ENCODE measurements at regions not wholly inside any gene's neighbourhood (a gene's known extent, or its start where the extent isn't known, plus 50 kb on each side); places are given as distances from the start of the nearest gene placed in this dataset.

DNA sequence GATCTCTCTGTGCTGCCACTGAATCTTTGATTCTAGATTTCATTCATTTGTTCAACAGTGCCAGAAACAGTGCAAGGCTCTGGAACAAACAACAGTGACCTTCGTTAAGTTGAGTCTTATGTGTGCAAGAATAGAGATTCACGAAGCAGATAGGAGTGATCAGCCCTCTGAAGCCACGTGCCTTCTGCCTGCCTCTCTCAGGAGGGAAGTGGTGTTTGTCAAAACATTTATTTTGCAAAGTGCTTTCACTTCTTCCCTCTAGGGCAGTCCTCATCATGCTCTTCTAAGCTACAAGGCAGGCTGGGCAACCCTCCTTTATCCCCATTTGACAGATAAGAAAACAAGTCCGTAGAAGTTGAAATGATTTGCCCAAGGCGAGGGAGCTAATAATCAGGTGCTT lies 204.3 kb downstream of the TFAP2C start:
- TF ChIP-seq POLR2A (IDR thresholded peaks at IDR 0.05) = no peak
- TF ChIP-seq, protein P1, sequence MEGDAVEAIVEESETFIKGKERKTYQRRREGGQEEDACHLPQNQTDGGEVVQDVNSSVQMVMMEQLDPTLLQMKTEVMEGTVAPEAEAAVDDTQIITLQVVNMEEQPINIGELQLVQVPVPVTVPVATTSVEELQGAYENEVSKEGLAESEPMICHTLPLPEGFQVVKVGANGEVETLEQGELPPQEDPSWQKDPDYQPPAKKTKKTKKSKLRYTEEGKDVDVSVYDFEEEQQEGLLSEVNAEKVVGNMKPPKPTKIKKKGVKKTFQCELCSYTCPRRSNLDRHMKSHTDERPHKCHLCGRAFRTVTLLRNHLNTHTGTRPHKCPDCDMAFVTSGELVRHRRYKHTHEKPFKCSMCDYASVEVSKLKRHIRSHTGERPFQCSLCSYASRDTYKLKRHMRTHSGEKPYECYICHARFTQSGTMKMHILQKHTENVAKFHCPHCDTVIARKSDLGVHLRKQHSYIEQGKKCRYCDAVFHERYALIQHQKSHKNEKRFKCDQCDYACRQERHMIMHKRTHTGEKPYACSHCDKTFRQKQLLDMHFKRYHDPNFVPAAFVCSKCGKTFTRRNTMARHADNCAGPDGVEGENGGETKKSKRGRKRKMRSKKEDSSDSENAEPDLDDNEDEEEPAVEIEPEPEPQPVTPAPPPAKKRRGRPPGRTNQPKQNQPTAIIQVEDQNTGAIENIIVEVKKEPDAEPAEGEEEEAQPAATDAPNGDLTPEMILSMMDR (IDR thresholded peaks at IDR 0.05) = no peak
